Loucy (cell line): ENCODE measurements at regions not wholly inside any gene's neighbourhood (a gene's known extent, or its start where the extent isn't known, plus 50 kb on each side); places are given as distances from the start of the nearest gene placed in this dataset.

Experiments
- CTCF ChIP-seq: fragments of 200-600 bp; sonication (generic); conservative IDR thresholded peaks from 2 replicates; pipeline ENCODE4 v1.5.1; 2014; ENCODE audit warnings: mild to moderate bottlenecking, antibody characterized with exemption, low read length
- EZH2phosphoT487 ChIP-seq: fragments of 200-600 bp; IDR thresholded peaks from 2 replicates; pipeline ENCODE4 v1.6.1; 2018; ENCODE audit warnings: antibody characterized with exemption, mild to moderate bottlenecking, moderate library complexity, borderline replicate concordance

GRCh38 chr2:217017456-217018252, 157.8 kb upstream of the TNP1 start:
- TF ChIP-seq CTCF (no peak), EZH2phosphoT487 (no peak)
